Kidney (tissue), 13 donors: ENCODE measurements at regions not wholly inside any gene's neighbourhood (a gene's known extent, or its start where the extent isn't known, plus 50 kb on each side); places are given as distances from the start of the nearest gene placed in this dataset.

Source experiments
- DNase-seq, 5 donors: peaks; one replicate each; pipeline ENCODE4 v3.0.0-alpha.2; 2013 to 2020
- FAIRE-seq: peaks from 2 replicates; lab custom pipeline; 2012; peaks lifted over from hg19 to GRCh38; lab: Jason Lieb, UNC
- H3K27ac ChIP-seq, 2 donors: one replicate each; pipeline ENCODE4 v1.7.0; 2013; ENCODE audit warnings: low read depth in 2 of 2, low read length in 2 of 2, inconsistent platforms in 1 of 2
- H3K27me3 ChIP-seq: one replicate; pipeline ENCODE4 v1.7.1; 2013; ENCODE audit warnings: low read length, inconsistent platforms; ENCODE audit not compliant: control insufficient read depth, insufficient read depth
- H3K36me3 ChIP-seq, 3 donors: one replicate each; pipeline versions ENCODE4 v1.7.0 to v1.7.1; 2013; ENCODE audit warnings: low read length in 3 of 3, control low read depth in 1 of 3, inconsistent platforms in 1 of 3; ENCODE audit not compliant: insufficient read depth in 3 of 3, control insufficient read depth in 2 of 3
- H3K4me1 ChIP-seq, 3 donors: one replicate each; pipeline versions ENCODE4 v1.7.0 to v1.7.1; 2013; ENCODE audit warnings: low read length in 3 of 3, inconsistent platforms in 1 of 3, low read depth in 1 of 3; ENCODE audit not compliant: control insufficient read depth in 2 of 3, insufficient read depth in 2 of 3
- H3K4me3 ChIP-seq, 3 donors: one replicate each; pipeline versions ENCODE4 v1.7.0 to v1.8.1; 2013; ENCODE audit warnings: low read length in 3 of 3, control low read depth in 1 of 3, inconsistent platforms in 1 of 3
- H3K9ac ChIP-seq, 3 donors: one replicate each; pipeline versions ENCODE4 v1.7.0 to v1.7.1; 2013; ENCODE audit warnings: low read length in 3 of 3, control low read depth in 1 of 3, inconsistent platforms in 1 of 3
- H3K9me3 ChIP-seq, 3 donors: one replicate each; pipeline versions ENCODE4 v1.7.0 to v1.7.1; 2013; ENCODE audit warnings: low read length in 3 of 3, control low read depth in 1 of 3, inconsistent platforms in 1 of 3; ENCODE audit not compliant: control insufficient read depth in 2 of 3, insufficient read depth in 1 of 3
- intact Hi-C: fragments of 100-400 bp; cut with DNase I; formaldehyde crosslinking; loops from one replicate; pipeline ENCODE4 v1.11.1; 2022
- TF ChIP-seq, protein P1 (sequence below): IDR thresholded peaks from 3 replicates; pipeline ENCODE4 v1.5.1; 2012; ENCODE audit warnings: mild to moderate bottlenecking, moderate library complexity, borderline replicate concordance; ENCODE audit not compliant: insufficient read depth; ENCODE audit errors: extremely low read depth
- donor health status: control.
- donor health status: control.
- donor health status: control.
- donor health status: control.
- donor health status: control.
- donor health status: DM: yes; HTN: yes; CAD: no.
- donor health status: Normal renal cell carcinoma (clear cell type).

DNA sequence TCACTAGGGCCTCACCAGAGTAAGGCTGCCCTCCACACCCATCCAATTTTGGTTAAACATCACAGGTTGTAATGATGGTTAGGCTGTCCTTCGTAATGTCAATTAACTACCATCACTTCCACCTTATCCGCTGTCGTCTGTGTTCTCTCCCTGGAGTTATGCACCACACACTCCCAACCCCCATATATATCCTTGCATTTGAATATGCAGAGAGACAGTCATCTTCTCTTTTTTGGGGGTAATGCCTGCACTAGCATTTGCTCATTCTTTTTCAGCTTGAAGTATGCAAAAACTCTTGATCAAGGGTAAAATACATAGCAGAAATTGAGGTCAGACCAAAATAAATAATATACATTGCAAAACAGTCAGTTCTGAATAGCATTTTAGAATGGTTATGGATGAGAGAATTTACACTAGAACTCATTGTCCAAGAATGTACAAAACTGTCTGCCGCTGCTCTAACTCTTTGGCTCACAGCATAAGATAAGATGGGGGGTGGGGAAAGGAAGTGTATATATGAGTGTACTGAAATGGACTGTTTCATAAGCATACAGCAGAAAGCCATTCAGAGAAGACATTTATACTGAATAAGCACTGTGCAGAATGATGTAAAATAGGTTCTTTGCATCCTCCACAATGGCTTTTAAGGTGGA lies 397.8 kb upstream of the CHST9 start:
- intact Hi-C loops: no loop called here
- no peak overlapping the region for H3K27ac ChIP-seq
- H3K9ac ChIP-seq: no peak overlapping the region
- FAIRE-seq: no peak
- H3K4me1 ChIP-seq: no peaks in the 10 kb centered on the region
- H3K36me3 ChIP-seq: no peaks in the 10 kb centered on the region
- TF ChIP-seq, protein P1, sequence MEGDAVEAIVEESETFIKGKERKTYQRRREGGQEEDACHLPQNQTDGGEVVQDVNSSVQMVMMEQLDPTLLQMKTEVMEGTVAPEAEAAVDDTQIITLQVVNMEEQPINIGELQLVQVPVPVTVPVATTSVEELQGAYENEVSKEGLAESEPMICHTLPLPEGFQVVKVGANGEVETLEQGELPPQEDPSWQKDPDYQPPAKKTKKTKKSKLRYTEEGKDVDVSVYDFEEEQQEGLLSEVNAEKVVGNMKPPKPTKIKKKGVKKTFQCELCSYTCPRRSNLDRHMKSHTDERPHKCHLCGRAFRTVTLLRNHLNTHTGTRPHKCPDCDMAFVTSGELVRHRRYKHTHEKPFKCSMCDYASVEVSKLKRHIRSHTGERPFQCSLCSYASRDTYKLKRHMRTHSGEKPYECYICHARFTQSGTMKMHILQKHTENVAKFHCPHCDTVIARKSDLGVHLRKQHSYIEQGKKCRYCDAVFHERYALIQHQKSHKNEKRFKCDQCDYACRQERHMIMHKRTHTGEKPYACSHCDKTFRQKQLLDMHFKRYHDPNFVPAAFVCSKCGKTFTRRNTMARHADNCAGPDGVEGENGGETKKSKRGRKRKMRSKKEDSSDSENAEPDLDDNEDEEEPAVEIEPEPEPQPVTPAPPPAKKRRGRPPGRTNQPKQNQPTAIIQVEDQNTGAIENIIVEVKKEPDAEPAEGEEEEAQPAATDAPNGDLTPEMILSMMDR: no peak
- H3K27me3 ChIP-seq: no peaks in the 10 kb centered on the region
- H3K9me3 ChIP-seq: peaks cover 0 to 12% (median 0%) of the 10 kb centered on the region in 3 donors
- no peak overlapping the region for H3K4me3 ChIP-seq
- DNase-seq: no peak

- H3K9me3 ChIP-seq: peaks cover 0 to 12% (median 0%) of the 10 kb centered on the region in 3 donors
- H3K9ac ChIP-seq: no peak overlapping the region
- H3K4me3 ChIP-seq: no peak overlapping the region
- FAIRE-seq: no peak
- H3K27me3 ChIP-seq: no peaks in the 10 kb centered on the region
- DNase-seq: no peak
- intact Hi-C loops: no loop called here
- TF ChIP-seq, protein P1: no peak
- H3K4me1 ChIP-seq: no peaks in the 10 kb centered on the region
- H3K27ac ChIP-seq: no peak overlapping the region
- H3K36me3 ChIP-seq: no peaks in the 10 kb centered on the region
These were observed 396.3 kb upstream of the CHST9 start for GRCh38 chr18:27581296-27581904.

- TF ChIP-seq, protein P1: no peak
- Histone ChIP-seq H3K4me1 (no peaks in the 10 kb centered on the region), H3K9me3 (peaks cover 0 to 12% (median 0%) of the 10 kb centered on the region in 3 donors), H3K27me3 (no peaks in the 10 kb centered on the region), H3K27ac (no peak overlapping the region), H3K4me3 (no peak overlapping the region), H3K9ac (no peak overlapping the region), H3K36me3 (no peaks in the 10 kb centered on the region)
- intact Hi-C loops: no loop called here
- DNase-seq (no peak), FAIRE-seq (no peak)
These were observed 394.3 kb upstream of the CHST9 start for GRCh38 chr18:27579364-27579763.
